ENCODE measurements at regions not wholly inside any gene's neighbourhood (a gene's known extent, or its start where the extent isn't known, plus 50 kb on each side); places are given as distances from the start of the nearest gene placed in this dataset.
"Not testable (repeated sequence)": the region's sequence is repeated elsewhere in the genome, so short reads cannot be mapped to it uniquely, and the experiment has no call there.

DNA sequence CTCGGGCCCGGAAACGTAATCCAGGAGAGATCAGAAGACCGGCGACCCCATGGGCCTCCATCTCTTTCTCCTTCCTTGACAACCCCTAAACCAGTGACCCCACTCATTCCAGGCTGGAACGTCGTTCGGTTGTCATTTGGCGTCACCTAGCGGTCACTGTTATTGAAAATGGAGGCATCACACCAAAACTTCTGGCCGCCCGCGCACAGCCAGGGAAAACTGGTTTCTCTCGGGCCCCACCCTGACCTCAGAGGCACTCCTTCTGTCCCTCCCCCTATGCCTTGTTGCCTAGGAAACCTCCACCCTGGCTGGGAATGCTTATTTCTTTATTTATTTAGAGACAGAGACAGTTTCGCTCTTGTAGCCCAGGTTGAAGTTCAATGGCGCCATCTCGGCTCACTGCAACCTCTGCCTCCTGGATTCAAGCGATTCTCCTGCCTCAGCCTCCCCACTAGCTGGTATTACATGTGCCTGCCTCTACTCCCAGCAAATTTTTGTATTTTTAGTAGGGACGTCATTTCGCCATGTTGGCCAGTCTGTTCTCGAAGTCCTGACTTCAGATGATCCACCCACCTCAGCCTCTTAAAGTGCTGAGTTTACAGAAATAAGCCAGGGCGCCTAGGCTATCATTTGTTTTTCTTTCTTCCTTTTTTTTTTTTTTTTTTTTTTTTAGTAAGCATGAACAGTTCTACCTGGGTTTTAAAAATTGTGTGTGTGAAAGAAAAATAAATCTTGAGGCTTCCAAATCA lies 2144.1 kb upstream of the TPTE start:
- not testable (repeated sequence) for H3K4me3 Mint-ChIP-seq, H3K36me3 Mint-ChIP-seq, H3K27me3 Mint-ChIP-seq, H3K27ac Mint-ChIP-seq, DNase-seq, H3K9me3 Mint-ChIP-seq, H3K4me1 Mint-ChIP-seq
- peak; percentile 66 to 67 for ATAC-seq (ENCODE audit: low read depth in 2 of 2)

DNA sequence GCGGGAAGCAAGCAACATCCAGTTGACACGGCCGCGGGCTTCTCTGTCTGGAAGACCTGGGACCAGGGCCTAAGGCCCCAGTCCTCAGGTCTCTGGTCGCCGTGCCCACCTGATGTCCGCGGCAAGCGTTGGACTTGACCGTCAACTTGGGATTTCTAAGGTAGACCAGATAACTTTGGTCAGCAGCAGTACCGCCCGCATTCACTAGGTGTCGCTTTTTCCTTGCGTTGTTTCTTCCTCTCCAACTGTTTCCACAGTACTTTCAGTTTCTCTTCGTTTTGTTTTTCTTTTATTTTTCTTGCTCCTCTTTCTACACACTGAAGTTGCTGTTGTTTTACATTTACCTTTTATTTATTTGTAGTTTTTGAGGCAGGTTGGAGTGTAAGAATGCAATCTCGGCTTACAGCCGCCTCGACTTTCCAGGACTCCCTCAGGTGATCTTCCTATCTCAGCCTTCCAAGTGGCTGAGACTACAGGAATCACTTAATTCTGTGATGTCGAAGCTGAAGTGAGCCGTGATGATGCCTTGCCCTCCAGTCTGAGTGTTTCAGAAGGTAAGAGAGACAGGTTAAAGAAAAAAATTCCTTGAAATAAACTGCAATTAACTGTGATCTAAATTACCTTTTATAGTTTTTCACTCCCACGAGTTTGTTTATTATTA lies 2140.8 kb upstream of the TPTE start:
- ATAC-seq (ENCODE audit: low read depth in 2 of 2), result peak; percentile 57 to 62
- not testable (repeated sequence) for H3K4me1 Mint-ChIP-seq, H3K36me3 Mint-ChIP-seq, DNase-seq, H3K9me3 Mint-ChIP-seq, H3K27me3 Mint-ChIP-seq, H3K4me3 Mint-ChIP-seq, H3K27ac Mint-ChIP-seq

DNA sequence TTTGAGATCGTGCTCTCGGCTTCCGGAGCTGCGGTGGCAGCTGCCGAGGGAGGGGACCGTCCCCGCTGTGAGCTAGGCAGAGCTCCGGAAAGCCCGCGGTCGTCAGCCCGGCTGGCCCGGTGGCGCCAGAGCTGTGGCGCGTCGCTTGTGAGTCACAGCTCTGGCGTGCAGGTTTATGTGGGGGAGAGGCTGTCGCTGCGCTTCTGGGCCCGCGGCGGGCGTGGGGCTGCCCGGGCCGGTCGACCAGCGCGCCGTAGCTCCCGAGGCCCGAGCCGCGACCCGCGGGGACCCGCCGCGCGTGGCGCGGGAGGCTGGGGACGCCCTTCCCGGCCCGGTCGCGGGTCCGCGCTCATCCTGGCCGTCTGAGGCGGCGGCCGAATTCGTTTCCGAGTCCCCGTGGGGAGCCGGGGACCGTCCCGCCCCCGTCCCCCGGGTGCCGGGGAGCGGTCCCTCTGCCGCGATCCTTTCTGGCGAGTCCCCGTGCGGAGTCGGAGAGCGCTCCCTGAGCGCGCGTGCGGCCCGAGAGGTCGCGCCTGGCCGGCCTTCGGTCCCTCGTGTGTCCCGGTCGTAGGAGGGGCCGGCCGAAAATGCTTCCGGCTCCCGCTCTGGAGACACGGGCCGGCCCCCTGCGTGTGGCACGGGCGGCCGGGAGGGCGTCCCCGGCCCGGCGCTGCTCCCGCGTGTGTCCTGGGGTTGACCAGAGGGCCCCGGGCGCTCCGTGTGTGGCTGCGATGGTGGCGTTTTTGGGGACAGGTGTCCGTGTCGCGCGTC lies 2133.0 kb upstream of the TPTE start:
- H3K4me1 Mint-ChIP-seq, H3K9me3 Mint-ChIP-seq, DNase-seq, H3K36me3 Mint-ChIP-seq, H3K27ac Mint-ChIP-seq, H3K27me3 Mint-ChIP-seq, H3K4me3 Mint-ChIP-seq: not testable (repeated sequence)
- ATAC-seq (ENCODE audit: low read depth in 2 of 2), result peak; percentile 96 to 97

- H3K27me3 Mint-ChIP-seq, H3K9me3 Mint-ChIP-seq, DNase-seq, H3K4me1 Mint-ChIP-seq, H3K27ac Mint-ChIP-seq, H3K4me3 Mint-ChIP-seq, H3K36me3 Mint-ChIP-seq: not testable (repeated sequence)
- ATAC-seq (ENCODE audit: low read depth in 2 of 2), result peak; percentile 2 to 10
Measured at GRCh38 chr21:8388940-8389238, 2132.5 kb upstream of the TPTE start.

DNA sequence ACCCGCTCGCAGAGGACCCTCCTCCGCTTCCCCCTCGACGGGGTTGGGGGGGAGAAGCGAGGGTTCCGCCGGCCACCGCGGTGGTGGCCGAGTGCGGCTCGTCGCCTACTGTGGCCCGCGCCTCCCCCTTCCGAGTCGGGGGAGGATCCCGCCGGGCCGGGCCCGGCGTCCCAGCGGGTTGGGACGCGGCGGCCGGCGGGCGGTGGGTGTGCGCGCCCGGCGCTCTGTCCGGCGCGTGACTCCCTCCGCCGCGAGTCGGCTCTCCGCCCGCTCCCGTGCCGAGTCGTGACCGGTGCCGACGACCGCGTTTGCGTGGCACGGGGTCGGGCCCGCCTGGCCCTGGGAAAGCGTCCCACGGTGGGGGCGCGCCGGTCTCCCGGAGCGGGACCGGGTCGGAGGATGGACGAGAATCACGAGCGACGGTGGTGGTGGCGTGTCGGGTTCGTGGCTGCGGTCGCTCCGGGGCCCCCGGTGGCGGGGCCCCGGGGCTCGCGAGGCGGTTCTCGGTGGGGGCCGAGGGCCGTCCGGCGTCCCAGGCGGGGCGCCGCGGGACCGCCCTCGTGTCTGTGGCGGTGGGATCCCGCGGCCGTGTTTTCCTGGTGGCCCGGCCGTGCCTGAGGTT lies 2130.7 kb upstream of the TPTE start:
- not testable (repeated sequence) for H3K9me3 Mint-ChIP-seq; H3K4me3 Mint-ChIP-seq; ATAC-seq (ENCODE audit: low read depth in 2 of 2); H3K27ac Mint-ChIP-seq; H3K27me3 Mint-ChIP-seq; H3K4me1 Mint-ChIP-seq; H3K36me3 Mint-ChIP-seq; DNase-seq

DNA sequence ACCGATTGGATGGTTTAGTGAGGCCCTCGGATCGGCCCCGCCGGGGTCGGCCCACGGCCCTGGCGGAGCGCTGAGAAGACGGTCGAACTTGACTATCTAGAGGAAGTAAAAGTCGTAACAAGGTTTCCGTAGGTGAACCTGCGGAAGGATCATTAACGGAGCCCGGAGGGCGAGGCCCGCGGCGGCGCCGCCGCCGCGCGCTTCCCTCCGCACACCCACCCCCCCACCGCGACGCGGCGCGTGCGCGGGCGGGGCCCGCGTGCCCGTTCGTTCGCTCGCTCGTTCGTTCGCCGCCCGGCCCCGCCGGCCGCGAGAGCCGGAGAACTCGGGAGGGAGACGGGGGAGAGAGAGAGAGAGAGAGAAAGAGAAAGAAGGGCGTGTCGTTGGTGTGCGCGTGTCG lies 2127.0 kb upstream of the TPTE start:
- DNase-seq; H3K4me3 Mint-ChIP-seq; H3K27ac Mint-ChIP-seq; H3K36me3 Mint-ChIP-seq; ATAC-seq (ENCODE audit: low read depth in 2 of 2); H3K9me3 Mint-ChIP-seq; H3K4me1 Mint-ChIP-seq; H3K27me3 Mint-ChIP-seq: not testable (repeated sequence)

GRCh38 chr21:8395992-8396391 lies 2125.4 kb upstream of the TPTE start:
- H3K27ac Mint-ChIP-seq; H3K4me1 Mint-ChIP-seq; H3K4me3 Mint-ChIP-seq; DNase-seq; H3K27me3 Mint-ChIP-seq; H3K9me3 Mint-ChIP-seq; ATAC-seq (ENCODE audit: low read depth in 2 of 2); H3K36me3 Mint-ChIP-seq: not testable (repeated sequence)

- not testable (repeated sequence) for H3K27ac Mint-ChIP-seq; H3K9me3 Mint-ChIP-seq; H3K27me3 Mint-ChIP-seq; H3K4me3 Mint-ChIP-seq; H3K36me3 Mint-ChIP-seq; H3K4me1 Mint-ChIP-seq; DNase-seq; ATAC-seq (ENCODE audit: low read depth in 2 of 2)
Measured at GRCh38 chr21:8398870-8399437, 2122.4 kb upstream of the TPTE start.

DNA sequence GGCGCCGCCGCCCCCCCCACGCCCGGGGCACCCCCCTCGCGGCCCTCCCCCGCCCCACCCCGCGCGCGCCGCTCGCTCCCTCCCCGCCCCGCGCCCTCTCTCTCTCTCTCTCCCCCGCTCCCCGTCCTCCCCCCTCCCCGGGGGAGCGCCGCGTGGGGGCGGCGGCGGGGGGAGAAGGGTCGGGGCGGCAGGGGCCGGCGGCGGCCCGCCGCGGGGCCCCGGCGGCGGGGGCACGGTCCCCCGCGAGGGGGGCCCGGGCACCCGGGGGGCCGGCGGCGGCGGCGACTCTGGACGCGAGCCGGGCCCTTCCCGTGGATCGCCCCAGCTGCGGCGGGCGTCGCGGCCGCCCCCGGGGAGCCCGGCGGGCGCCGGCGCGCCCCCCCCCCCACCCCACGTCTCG lies 2121.5 kb upstream of the TPTE start:
- ATAC-seq (ENCODE audit: low read depth in 2 of 2); H3K4me3 Mint-ChIP-seq; H3K36me3 Mint-ChIP-seq; H3K9me3 Mint-ChIP-seq; H3K27ac Mint-ChIP-seq; DNase-seq; H3K27me3 Mint-ChIP-seq; H3K4me1 Mint-ChIP-seq: not testable (repeated sequence)

DNA sequence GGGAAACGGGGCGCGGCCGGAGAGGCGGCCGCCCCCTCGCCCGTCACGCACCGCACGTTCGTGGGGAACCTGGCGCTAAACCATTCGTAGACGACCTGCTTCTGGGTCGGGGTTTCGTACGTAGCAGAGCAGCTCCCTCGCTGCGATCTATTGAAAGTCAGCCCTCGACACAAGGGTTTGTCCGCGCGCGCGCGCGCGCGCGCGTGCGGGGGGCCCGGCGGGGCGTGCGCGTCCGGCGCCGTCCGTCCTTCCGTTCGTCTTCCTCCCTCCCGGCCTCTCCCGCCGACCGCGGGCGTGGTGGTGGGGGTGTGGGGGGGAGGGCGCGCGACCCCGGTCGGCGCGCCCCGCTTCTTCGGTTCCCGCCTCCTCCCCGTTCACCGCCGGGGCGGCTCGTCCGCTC lies 2119.6 kb upstream of the TPTE start:
- H3K4me3 Mint-ChIP-seq, H3K27me3 Mint-ChIP-seq, DNase-seq: not testable (repeated sequence)

GRCh38 chr21:8406331-8406730 lies 2115.1 kb upstream of the TPTE start:
- not testable (repeated sequence) for H3K9me3 Mint-ChIP-seq; H3K4me3 Mint-ChIP-seq; H3K27ac Mint-ChIP-seq; H3K4me1 Mint-ChIP-seq; H3K27me3 Mint-ChIP-seq; DNase-seq; H3K36me3 Mint-ChIP-seq; ATAC-seq (ENCODE audit: low read depth in 2 of 2)

More for the DNA sequence above, 2119.6 kb upstream of the TPTE start:
- H3K4me1 Mint-ChIP-seq, H3K9me3 Mint-ChIP-seq, H3K27ac Mint-ChIP-seq, H3K36me3 Mint-ChIP-seq: not testable (repeated sequence)
- ATAC-seq (ENCODE audit: low read depth in 2 of 2), result peak in 1 of 2 donors; percentile 41

DNA sequence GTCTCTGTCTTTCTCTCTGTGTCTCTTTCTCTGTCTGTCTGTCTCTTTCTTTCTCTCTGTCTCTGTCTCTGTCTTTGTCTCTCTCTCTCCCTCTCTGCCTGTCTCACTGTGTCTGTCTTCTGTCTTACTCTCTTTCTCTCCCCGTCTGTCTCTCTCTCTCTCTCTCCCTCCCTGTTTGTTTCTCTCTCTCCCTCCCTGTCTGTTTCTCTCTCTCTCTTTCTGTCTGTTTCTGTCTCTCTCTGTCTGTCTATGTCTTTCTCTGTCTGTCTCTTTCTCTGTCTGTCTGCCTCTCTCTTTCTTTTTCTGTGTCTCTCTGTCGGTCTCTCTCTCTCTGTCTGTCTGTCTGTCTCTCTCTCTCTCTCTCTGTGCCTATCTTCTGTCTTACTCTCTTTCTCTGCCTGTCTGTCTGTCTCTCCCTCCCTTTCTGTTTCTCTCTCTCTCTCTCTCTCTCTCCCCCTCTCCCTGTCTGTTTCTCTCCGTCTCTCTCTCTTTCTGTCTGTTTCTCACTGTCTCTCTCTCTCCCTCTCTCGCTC lies 2110.2 kb upstream of the TPTE start:
- ATAC-seq (ENCODE audit: low read depth in 2 of 2); H3K36me3 Mint-ChIP-seq; H3K27me3 Mint-ChIP-seq; DNase-seq; H3K9me3 Mint-ChIP-seq: not testable (repeated sequence)
- Mint-ChIP-seq H3K4me3 (peak overlapping the region in 1 of 8 donors; percentile 22), H3K27ac (peak overlapping the region in 3 of 6 donors; percentile 21 to 96 (median 95)), H3K4me1 (peaks cover 0 to 11% (median 5%) of the 10 kb centered on the region in 3 donors)

- H3K4me1 Mint-ChIP-seq, H3K36me3 Mint-ChIP-seq, H3K27me3 Mint-ChIP-seq, H3K9me3 Mint-ChIP-seq: not testable (repeated sequence)
- peak; percentile 51 for DNase-seq
- H3K4me3 Mint-ChIP-seq, result peak overlapping the region in 3 of 8 donors; percentile 0 to 9 (median 0)
- ATAC-seq (ENCODE audit: low read depth in 2 of 2), result peak; percentile 70 to 78
- peak overlapping the region in 4 of 6 donors; percentile 0 to 2 (median 0) for H3K27ac Mint-ChIP-seq
Measured at GRCh38 chr21:8419925-8420560, 2101.3 kb upstream of the TPTE start.
